Lung (tissue), 11 donors: ENCODE measurements at regions not wholly inside any gene's neighbourhood (a gene's known extent, or its start where the extent isn't known, plus 50 kb on each side); places are given as distances from the start of the nearest gene placed in this dataset.

Experiments
- ATAC-seq: fragments of 200-7000 bp; cut with Tn5 transposase; one replicate; pipeline ENCODE4 v1.9.1; 2020; ENCODE audit warnings: moderate number of reproducible peaks; ENCODE audit not compliant: insufficient read depth, low FRiP score
- DNase-seq, 3 donors: peaks; one replicate each; pipeline ENCODE4 v3.0.0-alpha.2; 2013 to 2017
- H3K27ac ChIP-seq, 2 donors: one replicate each; pipeline ENCODE4 v1.5.1; 2013; ENCODE audit warnings: mild to moderate bottlenecking in 2 of 2, moderate library complexity in 2 of 2, control low read depth in 1 of 2, inconsistent platforms in 1 of 2, low read depth in 1 of 2, low read length in 1 of 2
- H3K27me3 ChIP-seq, 3 donors: one replicate each; pipeline ENCODE4 v1.5.1; 2013; ENCODE audit warnings: low read length in 2 of 3; ENCODE audit not compliant: control insufficient read depth in 3 of 3, insufficient read depth in 3 of 3
- H3K36me3 ChIP-seq, 4 donors: one replicate each; pipeline ENCODE4 v1.5.1; 2013; ENCODE audit warnings: low read length in 4 of 4, mild to moderate bottlenecking in 1 of 4, moderate library complexity in 1 of 4; ENCODE audit not compliant: control insufficient read depth in 4 of 4, insufficient read depth in 4 of 4
- H3K4me1 ChIP-seq, 5 donors: one replicate each; pipeline ENCODE4 v1.5.1; 2013; ENCODE audit warnings: low read length in 5 of 5, mild to moderate bottlenecking in 2 of 5, moderate library complexity in 1 of 5; ENCODE audit not compliant: control insufficient read depth in 5 of 5, insufficient read depth in 5 of 5
- H3K4me3 ChIP-seq: one replicate; pipeline ENCODE4 v1.5.1; 2013; ENCODE audit warnings: mild to moderate bottlenecking, control low read depth, moderate library complexity
- H3K9ac ChIP-seq, 2 donors: one replicate each; pipeline ENCODE4 v1.5.1; 2013; ENCODE audit warnings: low read length in 2 of 2, control low read depth in 1 of 2; ENCODE audit not compliant: insufficient read depth in 1 of 2
- H3K9me3 ChIP-seq, 4 donors: one replicate each; pipeline ENCODE4 v1.5.1; 2013; ENCODE audit warnings: low read length in 3 of 4, mild to moderate bottlenecking in 1 of 4, moderate library complexity in 1 of 4; ENCODE audit not compliant: control insufficient read depth in 4 of 4, insufficient read depth in 3 of 4
- WGBS, 2 donors: extraction: QIAGEN DNeasy Blood & Tissue Kit; methylation state at CpG; one replicate each; pipeline ENCODE4 v1.1.7; 2013; 5-methylcytosine and 5-hydroxymethylcytosine counted together
- TF ChIP-seq, protein P1 (sequence below): IDR thresholded peaks from 2 replicates; pipeline ENCODE4 v1.5.1; 2012; ENCODE audit warnings: mild to moderate bottlenecking; ENCODE audit errors: control extremely low read depth, extremely low read depth
- donor health status: control.
- donor health status: control.
- donor health status: Bipolar disorder and iron deficiency.
- donor health status: healthy.
- donor health status: DM: yes; HTN: yes; CAD: no.

DNA sequence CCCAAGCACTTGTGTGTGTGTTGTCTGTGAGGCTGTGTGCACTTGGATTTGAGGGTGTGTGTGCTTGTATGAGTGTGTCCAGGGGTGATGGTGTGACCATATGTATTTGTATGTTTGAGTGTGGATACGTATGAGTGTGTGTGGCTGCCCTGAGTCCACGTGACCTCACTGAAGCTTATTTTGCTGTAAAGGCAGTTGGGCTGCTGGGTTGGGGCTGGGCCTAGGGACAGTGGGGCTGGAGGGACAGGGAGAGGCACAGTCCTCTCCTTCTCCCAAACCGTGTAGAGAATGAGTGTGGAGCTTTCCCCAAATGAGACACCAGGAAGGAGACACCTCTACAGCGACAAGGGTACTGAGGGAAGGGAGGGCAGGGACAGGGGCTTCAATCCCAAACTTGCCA, 163.4 kb upstream of the TLE3 start:
- no peaks in the 10 kb centered on the region for H3K36me3 ChIP-seq
- no peak overlapping the region for H3K9ac ChIP-seq
- WGBS, 2 donors, result 88 to 96% methylated on average over 4 of the region's 4 CpGs
- no peaks in the 10 kb centered on the region for H3K27me3 ChIP-seq
- ATAC-seq (no peak), DNase-seq (no peak)
- TF ChIP-seq, protein P1, sequence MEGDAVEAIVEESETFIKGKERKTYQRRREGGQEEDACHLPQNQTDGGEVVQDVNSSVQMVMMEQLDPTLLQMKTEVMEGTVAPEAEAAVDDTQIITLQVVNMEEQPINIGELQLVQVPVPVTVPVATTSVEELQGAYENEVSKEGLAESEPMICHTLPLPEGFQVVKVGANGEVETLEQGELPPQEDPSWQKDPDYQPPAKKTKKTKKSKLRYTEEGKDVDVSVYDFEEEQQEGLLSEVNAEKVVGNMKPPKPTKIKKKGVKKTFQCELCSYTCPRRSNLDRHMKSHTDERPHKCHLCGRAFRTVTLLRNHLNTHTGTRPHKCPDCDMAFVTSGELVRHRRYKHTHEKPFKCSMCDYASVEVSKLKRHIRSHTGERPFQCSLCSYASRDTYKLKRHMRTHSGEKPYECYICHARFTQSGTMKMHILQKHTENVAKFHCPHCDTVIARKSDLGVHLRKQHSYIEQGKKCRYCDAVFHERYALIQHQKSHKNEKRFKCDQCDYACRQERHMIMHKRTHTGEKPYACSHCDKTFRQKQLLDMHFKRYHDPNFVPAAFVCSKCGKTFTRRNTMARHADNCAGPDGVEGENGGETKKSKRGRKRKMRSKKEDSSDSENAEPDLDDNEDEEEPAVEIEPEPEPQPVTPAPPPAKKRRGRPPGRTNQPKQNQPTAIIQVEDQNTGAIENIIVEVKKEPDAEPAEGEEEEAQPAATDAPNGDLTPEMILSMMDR, result no peak
- no peak overlapping the region for H3K27ac ChIP-seq
- peaks cover 4 to 21% (median 12%) of the 10 kb centered on the region in 5 donors for H3K4me1 ChIP-seq
- no peak overlapping the region for H3K4me3 ChIP-seq
- no peaks in the 10 kb centered on the region for H3K9me3 ChIP-seq

DNA sequence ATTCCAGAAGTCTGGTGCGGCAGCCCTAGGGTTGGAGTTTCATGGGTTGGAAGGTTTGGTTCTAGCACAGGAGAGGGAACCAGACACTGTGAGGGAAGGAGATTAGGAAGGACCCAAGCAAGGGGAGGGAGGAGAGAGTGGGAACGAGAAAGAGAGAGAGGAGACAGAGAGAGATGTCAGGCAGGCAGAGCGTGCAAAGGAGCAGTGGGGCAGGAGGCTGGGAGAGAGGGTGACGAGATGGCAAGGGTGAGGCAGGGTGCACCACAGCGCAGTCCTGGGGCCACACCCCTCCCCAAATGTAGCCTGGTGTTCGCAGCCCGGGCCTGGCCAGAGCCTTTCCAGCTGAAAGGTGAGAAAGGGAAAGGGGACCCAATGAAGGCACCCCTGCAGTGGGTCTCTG, 162.9 kb upstream of the TLE3 start:
- ATAC-seq (no peak), DNase-seq (no peak)
- Histone ChIP-seq H3K4me3 (no peak overlapping the region), H3K9me3 (no peaks in the 10 kb centered on the region), H3K27ac (no peak overlapping the region), H3K9ac (no peak overlapping the region), H3K4me1 (peaks cover 4 to 19% (median 12%) of the 10 kb centered on the region in 5 donors), H3K36me3 (no peaks in the 10 kb centered on the region), H3K27me3 (no peaks in the 10 kb centered on the region)
- TF ChIP-seq, protein P1, result no peak
- WGBS, 2 donors, result 94 to 97% methylated on average over 7 of the region's 7 CpGs

DNA sequence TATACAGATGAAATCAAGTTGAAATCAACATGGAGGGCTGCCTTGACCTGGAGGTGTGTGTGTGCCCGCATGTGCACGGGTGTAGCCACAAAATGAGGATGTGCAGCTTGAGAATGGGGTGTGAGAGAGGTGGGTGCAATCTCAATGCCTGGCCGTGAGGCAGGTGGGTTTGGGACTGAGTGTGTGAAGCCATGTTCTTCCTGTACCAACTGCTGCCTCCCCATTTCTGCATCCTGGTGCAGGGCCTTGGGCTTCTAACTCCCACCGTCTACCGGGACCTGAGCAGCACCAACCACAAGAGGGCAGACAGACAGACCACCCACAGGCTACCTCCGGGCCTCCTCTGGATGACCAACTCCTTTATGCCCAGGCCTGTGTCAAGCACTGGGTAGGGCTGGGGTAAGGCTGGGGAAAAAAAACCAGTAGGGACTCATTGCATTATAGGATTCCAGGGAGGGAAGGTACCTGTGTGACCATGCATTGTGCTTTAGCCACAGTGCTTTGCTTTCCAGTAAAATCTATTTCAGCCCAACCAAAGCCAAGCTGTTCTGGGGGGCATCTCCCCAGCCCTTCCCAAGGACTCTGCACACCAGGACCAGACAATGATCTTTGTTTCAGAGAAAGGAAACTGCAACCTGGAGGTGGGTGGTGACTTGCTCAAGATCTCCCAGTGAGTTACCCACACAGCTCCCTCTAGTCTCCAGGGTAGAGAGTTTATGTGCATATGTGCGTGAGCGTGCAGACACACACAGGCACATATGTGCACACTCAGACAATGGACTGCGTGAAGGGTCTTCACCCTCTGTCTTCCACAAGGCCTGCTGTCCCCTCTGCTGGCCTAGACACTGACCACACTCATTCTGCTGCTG, 162.2 kb upstream of the TLE3 start:
- ATAC-seq (no peak), DNase-seq (no peak)
- Histone ChIP-seq H3K36me3 (no peaks in the 10 kb centered on the region), H3K9ac (no peak overlapping the region), H3K27me3 (no peaks in the 10 kb centered on the region), H3K27ac (no peak overlapping the region), H3K4me1 (peaks cover 4 to 19% (median 12%) of the 10 kb centered on the region in 5 donors), H3K4me3 (no peak overlapping the region), H3K9me3 (no peaks in the 10 kb centered on the region)
- TF ChIP-seq, protein P1, result no peak
- 57 to 74% methylated on average over 9 of the region's 9 CpGs for WGBS, 2 donors
